ENCODE measurements at regions not wholly inside any gene's neighbourhood (a gene's known extent, or its start where the extent isn't known, plus 50 kb on each side); places are given as distances from the start of the nearest gene placed in this dataset.
A peak's percentile ranks its signal among the peaks of the same experiment; 100 is the strongest.
"Not testable (repeated sequence)": the region's sequence is repeated elsewhere in the genome, so short reads cannot be mapped to it uniquely, and the experiment has no call there.

- FAIRE-seq (no peak), DNase-seq (ENCODE audit: extremely low spot score, insufficient read length, low read depth) (no peak)
These were observed 50.2 kb upstream of the SNAPC3 start for GRCh38 chr9:15372455-15372854.

GRCh38 chr9:15371448-15371845 lies 51.2 kb upstream of the SNAPC3 start:
- DNase-seq (ENCODE audit: extremely low spot score, insufficient read length, low read depth) (no peak), FAIRE-seq (no peak)

GRCh38 chr9:15370466-15371447 lies 51.9 kb upstream of the SNAPC3 start:
- DNase-seq (ENCODE audit: extremely low spot score, insufficient read length, low read depth) = no peak
- FAIRE-seq = no peak

- DNase-seq (ENCODE audit: extremely low spot score, insufficient read length, low read depth) (no peak), FAIRE-seq (no peak)
These were observed 52.8 kb upstream of the SNAPC3 start for GRCh38 chr9:15369871-15370270.

- FAIRE-seq (no peak), DNase-seq (ENCODE audit: extremely low spot score, insufficient read length, low read depth) (no peak)
These were observed 53.4 kb upstream of the SNAPC3 start for GRCh38 chr9:15369238-15369637.

GRCh38 chr9:15364975-15365553 lies 57.6 kb upstream of the SNAPC3 start:
- DNase-seq (ENCODE audit: extremely low spot score, insufficient read length, low read depth); FAIRE-seq: not testable (repeated sequence)

GRCh38 chr9:15361737-15362136 lies 54.7 kb upstream of the TTC39B start:
- FAIRE-seq = no peak
- DNase-seq (ENCODE audit: extremely low spot score, insufficient read length, low read depth) = no peak

- FAIRE-seq = peak; percentile 53
- DNase-seq (ENCODE audit: extremely low spot score, insufficient read length, low read depth) = no peak
These were observed 50.1 kb upstream of the TTC39B start for GRCh38 chr9:15357050-15357653.
